ENCODE measurements at regions not wholly inside any gene's neighbourhood (a gene's known extent, or its start where the extent isn't known, plus 50 kb on each side); places are given as distances from the start of the nearest gene placed in this dataset.
"Not testable (repeated sequence)": the region's sequence is repeated elsewhere in the genome, so short reads cannot be mapped to it uniquely, and the experiment has no call there.

DNA sequence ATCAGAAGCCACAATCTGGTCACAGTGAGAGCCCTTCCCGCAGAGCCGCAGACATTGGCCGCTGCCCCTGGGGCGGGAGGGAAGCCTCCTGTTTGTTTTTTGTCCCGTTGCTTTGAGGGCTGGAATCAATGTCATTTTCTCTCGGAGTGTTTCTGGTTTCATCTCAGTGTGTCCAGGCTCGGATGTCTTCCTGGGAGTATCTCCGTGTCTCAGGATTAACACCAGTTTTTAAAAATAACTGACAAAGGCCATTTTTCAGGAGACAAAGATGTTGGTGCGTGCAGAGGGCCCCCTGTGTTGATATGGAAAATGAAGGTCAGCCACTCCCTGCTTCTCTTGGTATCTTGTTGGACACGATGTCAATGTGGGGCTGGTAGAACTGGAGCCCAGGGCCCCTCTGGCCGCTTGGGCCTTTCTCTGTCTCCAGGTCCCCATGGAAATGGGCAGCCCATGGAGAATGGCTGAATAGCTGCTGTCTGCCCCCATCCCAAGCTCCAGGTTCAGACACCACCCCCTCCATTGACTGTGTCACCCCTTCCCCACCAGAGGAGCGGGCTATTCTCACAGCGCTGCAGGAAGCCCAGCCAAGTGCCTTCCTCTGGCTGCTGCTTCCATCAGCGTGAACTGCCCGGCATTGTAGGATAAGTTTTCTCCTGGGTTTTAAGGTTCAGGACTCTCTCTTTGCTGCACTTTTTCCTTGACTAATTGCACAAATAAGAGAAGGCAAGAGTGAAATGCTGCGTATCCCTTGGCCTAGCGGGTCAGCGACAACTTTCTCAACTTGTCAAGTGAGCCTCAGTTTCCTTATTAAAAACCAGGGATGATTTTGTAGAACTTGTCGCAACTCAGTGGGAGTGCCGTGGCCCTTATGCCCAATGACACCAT lies 72.2 kb upstream of the METTL9 start:
- H3K4me1 Mint-ChIP-seq: no peaks in the 10 kb centered on the region
- no peak overlapping the region for H3K4me3 Mint-ChIP-seq
- no peaks in the 10 kb centered on the region for H3K9me3 Mint-ChIP-seq
- TF ChIP-seq, protein P1, sequence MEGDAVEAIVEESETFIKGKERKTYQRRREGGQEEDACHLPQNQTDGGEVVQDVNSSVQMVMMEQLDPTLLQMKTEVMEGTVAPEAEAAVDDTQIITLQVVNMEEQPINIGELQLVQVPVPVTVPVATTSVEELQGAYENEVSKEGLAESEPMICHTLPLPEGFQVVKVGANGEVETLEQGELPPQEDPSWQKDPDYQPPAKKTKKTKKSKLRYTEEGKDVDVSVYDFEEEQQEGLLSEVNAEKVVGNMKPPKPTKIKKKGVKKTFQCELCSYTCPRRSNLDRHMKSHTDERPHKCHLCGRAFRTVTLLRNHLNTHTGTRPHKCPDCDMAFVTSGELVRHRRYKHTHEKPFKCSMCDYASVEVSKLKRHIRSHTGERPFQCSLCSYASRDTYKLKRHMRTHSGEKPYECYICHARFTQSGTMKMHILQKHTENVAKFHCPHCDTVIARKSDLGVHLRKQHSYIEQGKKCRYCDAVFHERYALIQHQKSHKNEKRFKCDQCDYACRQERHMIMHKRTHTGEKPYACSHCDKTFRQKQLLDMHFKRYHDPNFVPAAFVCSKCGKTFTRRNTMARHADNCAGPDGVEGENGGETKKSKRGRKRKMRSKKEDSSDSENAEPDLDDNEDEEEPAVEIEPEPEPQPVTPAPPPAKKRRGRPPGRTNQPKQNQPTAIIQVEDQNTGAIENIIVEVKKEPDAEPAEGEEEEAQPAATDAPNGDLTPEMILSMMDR (IDR thresholded peaks at IDR 0.05): no peak
- peaks cover 6% of the 10 kb centered on the region for H3K27me3 Mint-ChIP-seq (ENCODE audit: low read depth, poor library complexity)
- H3K27ac Mint-ChIP-seq: peak overlapping the region; percentile 74
- DNase-seq: no peak
- H3K36me3 Mint-ChIP-seq (ENCODE audit: low read depth): no peaks in the 10 kb centered on the region

DNA sequence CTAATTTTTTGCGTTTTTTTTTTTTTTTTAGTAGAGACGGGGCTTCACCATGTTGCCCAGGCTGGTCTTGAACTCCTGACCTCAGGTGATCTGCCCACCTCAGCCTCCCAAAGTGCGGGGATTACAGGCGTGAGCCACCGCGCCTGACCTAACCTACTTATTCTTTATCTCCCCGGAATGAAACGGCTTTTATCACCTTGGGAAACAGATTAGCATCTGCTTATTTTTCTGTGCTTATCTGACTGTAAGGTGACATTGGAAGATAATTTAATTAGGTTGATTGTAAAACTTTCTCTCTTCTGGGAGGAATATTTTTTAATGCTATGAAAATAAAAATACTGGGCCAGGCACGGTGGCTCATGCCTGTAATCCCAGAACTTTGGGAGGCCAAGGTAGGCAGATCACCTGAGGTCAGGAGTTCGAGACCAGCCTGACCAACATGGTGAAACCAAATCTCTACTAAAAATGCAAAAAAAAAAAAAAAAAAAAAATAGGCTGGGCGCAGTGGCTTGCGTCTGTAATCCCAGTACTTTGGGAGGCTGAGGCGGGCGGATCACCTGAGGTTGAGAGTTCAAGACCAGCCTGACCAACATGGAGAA lies 70.2 kb upstream of the METTL9 start:
- H3K4me1 Mint-ChIP-seq; H3K9me3 Mint-ChIP-seq; H3K27me3 Mint-ChIP-seq (ENCODE audit: low read depth, poor library complexity); DNase-seq; H3K4me3 Mint-ChIP-seq; H3K36me3 Mint-ChIP-seq (ENCODE audit: low read depth): not testable (repeated sequence)
- peak overlapping the region; percentile 31 for H3K27ac Mint-ChIP-seq

DNA sequence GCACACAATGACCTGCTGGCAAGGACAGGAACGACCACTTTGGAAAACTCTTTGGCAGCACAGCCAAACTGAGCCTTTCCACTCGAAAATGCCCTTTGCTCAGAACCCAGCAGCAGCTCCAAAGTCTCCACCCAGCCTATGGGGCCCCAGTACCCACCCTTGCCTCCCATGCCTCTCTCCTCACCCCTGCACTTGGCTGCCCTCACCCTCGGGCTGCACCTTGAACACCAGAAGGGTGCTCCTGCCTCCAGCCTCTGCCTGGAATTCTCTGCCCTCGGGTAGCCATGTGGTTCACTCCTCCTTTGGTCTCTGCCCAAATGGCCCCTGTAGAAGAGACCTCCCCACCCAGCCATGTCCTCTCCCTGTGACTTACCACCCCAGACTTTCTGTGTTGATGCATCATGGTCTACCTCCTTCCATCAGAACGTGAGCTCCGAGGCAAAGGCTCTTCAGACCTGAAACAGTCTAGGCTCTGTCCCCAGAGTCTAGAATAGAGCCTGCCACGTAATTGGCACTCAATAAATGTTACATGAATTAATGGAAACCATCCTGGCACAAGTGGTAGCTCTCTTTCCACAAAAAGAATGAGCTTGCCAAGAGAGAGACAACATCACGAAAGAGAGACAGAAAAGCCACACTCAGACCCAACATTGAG lies 68.5 kb upstream of the METTL9 start:
- not testable (repeated sequence) for H3K9me3 Mint-ChIP-seq; H3K27me3 Mint-ChIP-seq (ENCODE audit: low read depth, poor library complexity); H3K36me3 Mint-ChIP-seq (ENCODE audit: low read depth); DNase-seq; H3K4me1 Mint-ChIP-seq; H3K4me3 Mint-ChIP-seq; H3K27ac Mint-ChIP-seq

DNA sequence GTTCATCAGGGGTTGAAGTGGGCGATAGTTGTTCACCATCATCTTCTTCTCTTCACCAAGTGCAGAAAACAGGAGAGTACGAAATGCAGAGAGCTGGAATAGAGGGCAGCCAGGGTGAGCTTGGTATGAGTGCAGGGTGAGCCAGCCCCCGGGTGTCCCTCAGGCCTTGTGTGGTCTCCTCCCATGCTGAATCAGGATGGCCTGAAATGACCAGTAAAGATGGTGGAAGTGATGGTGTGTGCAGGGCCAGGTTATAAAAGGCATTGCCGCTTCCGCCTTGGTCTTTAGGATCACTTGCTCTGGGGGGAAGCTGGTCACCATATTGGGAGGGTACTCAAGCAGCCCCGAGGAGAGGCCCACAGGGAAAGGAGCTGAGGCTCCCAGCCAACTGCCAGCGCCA lies 66.4 kb upstream of the METTL9 start:
- H3K27me3 Mint-ChIP-seq (ENCODE audit: low read depth, poor library complexity); H3K4me3 Mint-ChIP-seq; H3K9me3 Mint-ChIP-seq; H3K4me1 Mint-ChIP-seq; DNase-seq; H3K27ac Mint-ChIP-seq; H3K36me3 Mint-ChIP-seq (ENCODE audit: low read depth): not testable (repeated sequence)

DNA sequence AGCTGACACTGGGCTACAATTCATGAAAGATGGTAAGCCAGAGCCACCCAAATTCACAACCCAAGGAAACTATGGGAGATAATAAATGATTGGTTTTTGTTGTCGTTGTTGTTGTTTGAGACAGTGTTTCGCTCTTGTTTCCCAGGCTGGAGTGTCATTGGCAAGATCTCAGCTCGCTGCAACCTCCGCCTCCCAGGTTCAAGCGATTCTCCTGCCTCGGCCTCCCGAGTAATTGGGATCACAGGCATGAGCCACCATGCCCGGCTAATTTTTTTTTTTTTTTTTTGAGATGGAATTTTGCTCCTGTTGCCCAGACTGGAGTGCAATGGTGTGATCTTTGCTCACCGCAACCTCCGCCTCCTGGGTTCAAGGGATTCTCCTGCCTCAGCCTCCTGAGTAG lies 65.9 kb upstream of the METTL9 start:
- H3K4me1 Mint-ChIP-seq; H3K9me3 Mint-ChIP-seq; H3K36me3 Mint-ChIP-seq (ENCODE audit: low read depth); DNase-seq; H3K4me3 Mint-ChIP-seq; H3K27me3 Mint-ChIP-seq (ENCODE audit: low read depth, poor library complexity); H3K27ac Mint-ChIP-seq: not testable (repeated sequence)

DNA sequence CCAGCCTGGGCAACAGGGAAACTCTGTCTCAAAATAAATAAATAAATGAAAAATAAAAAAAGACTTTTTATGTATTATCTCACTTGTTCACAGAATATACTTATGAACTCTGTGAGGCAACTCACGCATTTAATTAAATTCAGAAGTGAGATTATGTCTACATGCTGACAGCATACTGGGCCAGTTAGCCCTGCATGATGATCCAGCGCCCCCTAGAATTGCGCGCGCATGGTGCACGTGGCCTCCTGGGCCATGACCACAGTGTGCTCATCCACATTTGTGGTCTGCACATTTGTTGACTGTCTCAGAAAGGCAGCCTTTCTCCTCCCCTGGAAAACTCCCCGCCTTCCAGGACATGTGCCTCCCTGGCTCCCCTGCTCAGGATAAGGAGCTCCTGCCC lies 64.8 kb upstream of the METTL9 start:
- not testable (repeated sequence) for DNase-seq; H3K9me3 Mint-ChIP-seq; H3K4me3 Mint-ChIP-seq; H3K27me3 Mint-ChIP-seq (ENCODE audit: low read depth, poor library complexity); H3K36me3 Mint-ChIP-seq (ENCODE audit: low read depth); H3K4me1 Mint-ChIP-seq; H3K27ac Mint-ChIP-seq

DNA sequence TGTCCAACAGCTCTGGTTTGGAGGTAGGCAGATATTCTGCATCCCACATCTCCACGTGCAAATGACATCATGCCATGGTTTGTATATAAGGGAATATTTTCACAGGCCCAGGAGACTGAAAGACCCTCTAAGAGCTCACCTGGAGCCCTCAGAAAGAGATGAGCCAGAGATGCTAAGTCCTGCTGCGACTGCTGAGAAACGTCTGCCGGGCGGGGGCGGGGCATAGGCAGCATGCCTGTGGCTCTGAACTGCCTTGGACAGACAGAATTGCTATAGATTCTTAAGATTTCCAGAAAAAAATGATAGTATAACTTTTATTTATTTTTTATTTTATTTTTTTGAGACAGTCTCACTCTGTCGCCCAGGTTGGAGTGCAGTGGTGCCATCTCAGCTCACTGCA lies 64.2 kb upstream of the METTL9 start:
- not testable (repeated sequence) for H3K27ac Mint-ChIP-seq; H3K9me3 Mint-ChIP-seq; H3K4me1 Mint-ChIP-seq; H3K27me3 Mint-ChIP-seq (ENCODE audit: low read depth, poor library complexity); H3K4me3 Mint-ChIP-seq; DNase-seq; H3K36me3 Mint-ChIP-seq (ENCODE audit: low read depth)

DNA sequence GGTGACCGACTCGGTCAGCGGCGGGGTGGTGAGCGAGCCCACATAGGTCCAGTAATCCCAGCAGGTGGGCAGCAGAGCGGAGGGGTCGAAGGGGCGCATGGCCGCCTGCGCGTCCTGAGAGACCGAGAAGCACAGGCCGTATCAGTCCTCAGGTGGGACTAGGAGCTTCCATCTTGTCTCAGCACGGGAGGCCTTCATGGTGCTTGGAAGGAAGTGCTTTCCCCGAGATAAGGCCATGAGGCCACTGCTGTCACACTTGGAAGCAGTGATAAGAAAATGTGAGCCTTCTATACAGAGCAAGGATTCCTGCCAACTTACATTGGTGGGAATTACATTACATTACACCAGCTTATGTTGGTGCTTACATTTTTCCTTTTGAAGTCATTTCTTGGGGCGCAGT lies 62.6 kb upstream of the METTL9 start:
- not testable (repeated sequence) for H3K27me3 Mint-ChIP-seq (ENCODE audit: low read depth, poor library complexity); H3K36me3 Mint-ChIP-seq (ENCODE audit: low read depth); H3K9me3 Mint-ChIP-seq; DNase-seq; H3K4me3 Mint-ChIP-seq; H3K27ac Mint-ChIP-seq; H3K4me1 Mint-ChIP-seq

DNA sequence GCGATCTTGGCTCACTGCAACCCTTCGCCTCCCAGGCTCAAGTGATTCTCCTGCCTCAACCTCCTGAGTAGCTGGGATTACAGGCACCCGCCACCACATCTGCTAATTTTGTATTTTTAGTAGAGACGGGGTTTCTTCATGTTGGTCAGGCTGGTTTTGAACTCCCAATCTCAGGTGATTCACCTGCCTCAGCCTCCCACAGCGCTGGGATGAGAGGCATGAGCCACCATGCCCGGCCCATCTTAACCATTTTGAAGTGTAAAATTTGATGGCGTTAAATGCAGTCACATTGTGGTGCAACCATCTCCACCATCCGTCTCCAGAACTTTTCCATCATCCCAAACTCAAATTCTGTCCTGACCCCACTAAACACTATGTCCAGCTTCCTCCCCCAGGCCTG lies 61.8 kb upstream of the METTL9 start:
- DNase-seq; H3K4me1 Mint-ChIP-seq; H3K36me3 Mint-ChIP-seq (ENCODE audit: low read depth); H3K9me3 Mint-ChIP-seq; H3K27me3 Mint-ChIP-seq (ENCODE audit: low read depth, poor library complexity); H3K27ac Mint-ChIP-seq; H3K4me3 Mint-ChIP-seq: not testable (repeated sequence)

DNA sequence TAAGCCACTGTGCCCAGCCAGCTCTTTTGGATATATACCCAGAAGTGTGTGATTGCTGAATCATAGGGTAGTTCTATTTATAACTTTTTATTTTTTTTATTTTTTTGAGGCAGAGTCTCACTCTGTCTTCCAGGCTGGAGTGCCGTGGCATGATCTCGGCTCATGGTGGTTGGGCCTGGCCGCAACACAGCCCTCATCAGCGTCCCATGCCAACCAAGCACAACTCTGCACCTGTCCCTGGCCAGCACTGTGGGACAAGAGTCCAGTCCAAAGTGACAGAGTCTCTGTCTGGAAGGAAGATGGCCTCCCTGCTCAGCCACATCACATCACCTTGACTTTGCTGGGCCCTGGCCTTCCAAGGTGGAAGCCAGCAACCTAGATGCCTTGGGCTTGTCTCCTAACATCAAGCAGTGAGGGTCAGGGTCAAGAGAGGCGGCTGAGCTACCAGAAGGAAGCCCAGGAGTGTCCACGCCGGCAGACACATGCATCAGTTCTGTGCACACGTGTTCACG lies 60.2 kb upstream of the METTL9 start:
- H3K4me1 Mint-ChIP-seq: peaks cover 10% of the 10 kb centered on the region
- not testable (repeated sequence) for H3K27ac Mint-ChIP-seq; H3K36me3 Mint-ChIP-seq (ENCODE audit: low read depth); DNase-seq; H3K27me3 Mint-ChIP-seq (ENCODE audit: low read depth, poor library complexity); H3K9me3 Mint-ChIP-seq; H3K4me3 Mint-ChIP-seq

DNA sequence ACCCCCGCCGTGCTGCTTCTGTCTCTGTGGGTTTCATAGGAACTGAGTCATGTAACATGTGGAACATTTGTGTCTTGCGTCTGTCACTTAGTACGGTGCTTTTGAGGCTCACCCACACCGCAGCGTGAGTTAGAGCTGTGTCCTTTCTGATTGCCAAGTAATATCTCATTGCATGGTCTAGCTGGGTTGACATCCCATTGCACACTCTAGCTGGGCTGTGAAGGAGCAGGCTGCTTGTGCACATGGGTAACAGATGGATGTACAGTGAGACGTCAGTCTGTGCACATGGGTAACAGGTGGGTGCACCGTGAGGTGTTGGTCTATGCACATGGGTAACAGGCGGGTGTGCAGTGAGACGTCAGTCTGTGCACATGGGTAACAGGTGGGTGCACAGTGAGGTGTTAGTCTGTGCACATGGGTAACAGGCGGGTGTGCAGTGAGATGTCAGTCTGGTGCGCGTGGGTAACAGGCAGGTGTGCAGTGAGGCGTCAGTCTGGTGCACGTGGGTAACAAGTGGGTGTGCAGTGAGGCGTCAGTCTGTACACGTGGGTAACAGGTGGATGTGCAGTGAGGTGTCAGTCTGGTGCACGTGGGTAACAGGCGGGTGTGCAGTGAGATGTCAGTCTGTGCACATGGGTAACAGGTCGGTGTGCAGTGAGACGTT lies 58.5 kb upstream of the METTL9 start:
- DNase-seq; H3K36me3 Mint-ChIP-seq (ENCODE audit: low read depth); H3K27me3 Mint-ChIP-seq (ENCODE audit: low read depth, poor library complexity); H3K27ac Mint-ChIP-seq; H3K4me3 Mint-ChIP-seq; H3K9me3 Mint-ChIP-seq: not testable (repeated sequence)
- peaks cover 10% of the 10 kb centered on the region for H3K4me1 Mint-ChIP-seq

DNA sequence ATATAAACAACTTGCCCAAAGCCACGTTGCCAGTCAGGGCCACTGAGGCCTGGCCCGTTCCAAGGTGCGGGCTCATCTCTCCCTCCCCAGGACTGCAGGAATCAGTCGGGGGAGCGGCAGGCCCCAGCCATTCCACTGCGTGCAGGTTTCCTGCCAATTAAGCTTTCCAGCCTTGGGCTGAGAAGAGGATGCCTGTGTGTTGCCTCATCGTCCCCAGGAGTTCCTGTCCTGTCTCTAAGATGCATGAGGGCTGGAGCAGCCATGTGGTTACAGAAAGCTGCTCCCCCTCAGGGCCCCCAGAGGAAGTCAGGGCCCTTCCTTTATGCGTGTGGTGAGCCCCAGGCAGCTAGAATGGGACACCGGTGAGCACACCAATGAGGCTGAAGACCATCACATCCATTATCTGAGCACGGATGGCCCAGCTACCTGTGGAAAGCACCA lies 57.7 kb upstream of the METTL9 start:
- not testable (repeated sequence) for H3K36me3 Mint-ChIP-seq (ENCODE audit: low read depth); H3K4me3 Mint-ChIP-seq; H3K27me3 Mint-ChIP-seq (ENCODE audit: low read depth, poor library complexity); H3K27ac Mint-ChIP-seq; H3K9me3 Mint-ChIP-seq; DNase-seq
- H3K4me1 Mint-ChIP-seq: peaks cover 10% of the 10 kb centered on the region

DNA sequence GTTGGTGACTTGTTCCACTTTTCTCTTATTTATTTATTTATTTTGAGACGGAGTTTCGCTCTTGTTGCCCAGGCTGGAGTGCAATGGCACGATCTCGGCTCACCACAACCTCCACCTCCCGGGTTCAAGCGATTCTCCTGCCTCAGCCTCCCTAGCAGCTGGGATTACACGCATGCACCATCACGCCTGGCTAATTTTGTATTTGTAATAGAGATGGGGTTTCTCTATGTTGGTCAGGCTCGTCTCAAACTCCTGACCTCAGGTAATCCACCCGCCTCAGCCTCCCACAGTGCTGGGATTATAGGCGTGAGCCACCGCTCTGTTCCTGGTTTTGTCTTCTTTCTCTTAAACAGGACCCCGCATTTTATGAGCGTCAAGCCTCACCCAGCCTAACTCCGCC lies 57.3 kb upstream of the METTL9 start:
- H3K36me3 Mint-ChIP-seq (ENCODE audit: low read depth); H3K27me3 Mint-ChIP-seq (ENCODE audit: low read depth, poor library complexity); H3K9me3 Mint-ChIP-seq; H3K4me3 Mint-ChIP-seq; H3K27ac Mint-ChIP-seq; DNase-seq: not testable (repeated sequence)
- H3K4me1 Mint-ChIP-seq: peaks cover 10% of the 10 kb centered on the region
